ENCODE measurements at regions not wholly inside any gene's neighbourhood (a gene's known extent, or its start where the extent isn't known, plus 50 kb on each side); places are given as distances from the start of the nearest gene placed in this dataset.

GRCh38 chr4:38610966-38611431, 53.0 kb upstream of the KLF3 start:
- no peak overlapping the region for H4K5ac ChIP-seq (ENCODE audit: low read length)
- no peak overlapping the region for H3K18ac ChIP-seq (ENCODE audit: low read length)
- H3K56ac ChIP-seq (ENCODE audit: low read length), result no peak overlapping the region
- no peaks in the 10 kb centered on the region for H3K79me1 ChIP-seq (ENCODE audit: low read length)
- no peak for DNase-seq
- H3K4me1 ChIP-seq (ENCODE audit: control insufficient read depth, low read depth, low read length), result no peaks in the 10 kb centered on the region
- no peak overlapping the region for H2AK5ac ChIP-seq (ENCODE audit: low read length)
- H3K9ac ChIP-seq (ENCODE audit: low read length), result no peak overlapping the region
- no peaks in the 10 kb centered on the region for H3K36me3 ChIP-seq (ENCODE audit: control insufficient read depth, insufficient read depth, low read length)
- no peak overlapping the region for H3K4me3 ChIP-seq (ENCODE audit: low read length)
- no peak overlapping the region for H3K4ac ChIP-seq (ENCODE audit: low read depth, low read length)
- no peak overlapping the region for H4K8ac ChIP-seq (ENCODE audit: low read depth, low read length)
- no peak overlapping the region for H3K4me2 ChIP-seq (ENCODE audit: low read length)
- no peak overlapping the region for H3K27ac ChIP-seq (ENCODE audit: low read depth, low read length)
- no peak overlapping the region for H2BK15ac ChIP-seq (replicated peaks; ENCODE audit: low read depth)
- no peaks in the 10 kb centered on the region for H3K27me3 ChIP-seq (ENCODE audit: insufficient read depth, low read length, poor library complexity)
- H2BK5ac ChIP-seq (ENCODE audit: low read length), result no peak overlapping the region
- H3K23ac ChIP-seq (ENCODE audit: low read length), result no peak overlapping the region
- no CpG with 5 or more reads among the region's 8 CpGs for WGBS (ENCODE audit: extremely low coverage, insufficient coverage, low lambda C conversion rate)
- H2BK120ac ChIP-seq (ENCODE audit: low read depth, low read length), result no peak overlapping the region
- H3K79me2 ChIP-seq (ENCODE audit: control insufficient read depth, insufficient read depth, low read length), result no peaks in the 10 kb centered on the region

- Histone ChIP-seq H3K4me2 (ENCODE audit: low read length) (no peak overlapping the region), H3K27ac (ENCODE audit: low read depth, low read length) (no peak overlapping the region), H2BK15ac (replicated peaks; ENCODE audit: low read depth) (no peak overlapping the region), H3K27me3 (ENCODE audit: insufficient read depth, low read length, poor library complexity) (no peaks in the 10 kb centered on the region), H3K4me3 (ENCODE audit: low read length) (no peak overlapping the region), H3K23ac (ENCODE audit: low read length) (no peak overlapping the region), H2AK5ac (ENCODE audit: low read length) (no peak overlapping the region), H3K79me1 (ENCODE audit: low read length) (no peaks in the 10 kb centered on the region), H3K4ac (ENCODE audit: low read depth, low read length) (no peak overlapping the region), H2BK120ac (ENCODE audit: low read depth, low read length) (no peak overlapping the region), H3K18ac (ENCODE audit: low read length) (no peak overlapping the region), H3K56ac (ENCODE audit: low read length) (no peak overlapping the region), H3K4me1 (ENCODE audit: control insufficient read depth, low read depth, low read length) (no peaks in the 10 kb centered on the region), H3K79me2 (ENCODE audit: control insufficient read depth, insufficient read depth, low read length) (no peaks in the 10 kb centered on the region), H4K8ac (ENCODE audit: low read depth, low read length) (no peak overlapping the region), H2BK5ac (ENCODE audit: low read length) (no peak overlapping the region), H3K9ac (ENCODE audit: low read length) (no peak overlapping the region), H4K5ac (ENCODE audit: low read length) (no peak overlapping the region), H3K36me3 (ENCODE audit: control insufficient read depth, insufficient read depth, low read length) (no peaks in the 10 kb centered on the region)
- WGBS (ENCODE audit: extremely low coverage, insufficient coverage, low lambda C conversion rate), result no CpG with 5 or more reads among the region's 3 CpGs
- DNase-seq, result no peak
Observed at GRCh38 chr4:38611676-38612075, 52.3 kb upstream of the KLF3 start.

- DNase-seq, result no peak
- Histone ChIP-seq H3K4me3 (ENCODE audit: low read length) (no peak overlapping the region), H3K79me2 (ENCODE audit: control insufficient read depth, insufficient read depth, low read length) (no peaks in the 10 kb centered on the region), H4K5ac (ENCODE audit: low read length) (no peak overlapping the region), H4K8ac (ENCODE audit: low read depth, low read length) (no peak overlapping the region), H3K18ac (ENCODE audit: low read length) (no peak overlapping the region), H3K36me3 (ENCODE audit: control insufficient read depth, insufficient read depth, low read length) (no peaks in the 10 kb centered on the region), H3K4me1 (ENCODE audit: control insufficient read depth, low read depth, low read length) (no peaks in the 10 kb centered on the region), H3K9ac (ENCODE audit: low read length) (no peak overlapping the region), H3K56ac (ENCODE audit: low read length) (no peak overlapping the region), H2AK5ac (ENCODE audit: low read length) (no peak overlapping the region), H3K27me3 (ENCODE audit: insufficient read depth, low read length, poor library complexity) (no peaks in the 10 kb centered on the region), H2BK15ac (replicated peaks; ENCODE audit: low read depth) (no peak overlapping the region), H3K4me2 (ENCODE audit: low read length) (no peak overlapping the region), H3K79me1 (ENCODE audit: low read length) (no peaks in the 10 kb centered on the region), H2BK5ac (ENCODE audit: low read length) (no peak overlapping the region), H3K27ac (ENCODE audit: low read depth, low read length) (no peak overlapping the region), H2BK120ac (ENCODE audit: low read depth, low read length) (no peak overlapping the region), H3K23ac (ENCODE audit: low read length) (no peak overlapping the region), H3K4ac (ENCODE audit: low read depth, low read length) (no peak overlapping the region)
- no CpG with 5 or more reads among the region's 6 CpGs for WGBS (ENCODE audit: extremely low coverage, insufficient coverage, low lambda C conversion rate)
Observed at GRCh38 chr4:38612646-38613414, 51.2 kb upstream of the KLF3 start.
